ENCODE measurements at regions not wholly inside any gene's neighbourhood (a gene's known extent, or its start where the extent isn't known, plus 50 kb on each side); places are given as distances from the start of the nearest gene placed in this dataset.
"Not testable (repeated sequence)": the region's sequence is repeated elsewhere in the genome, so short reads cannot be mapped to it uniquely, and the experiment has no call there.

DNA sequence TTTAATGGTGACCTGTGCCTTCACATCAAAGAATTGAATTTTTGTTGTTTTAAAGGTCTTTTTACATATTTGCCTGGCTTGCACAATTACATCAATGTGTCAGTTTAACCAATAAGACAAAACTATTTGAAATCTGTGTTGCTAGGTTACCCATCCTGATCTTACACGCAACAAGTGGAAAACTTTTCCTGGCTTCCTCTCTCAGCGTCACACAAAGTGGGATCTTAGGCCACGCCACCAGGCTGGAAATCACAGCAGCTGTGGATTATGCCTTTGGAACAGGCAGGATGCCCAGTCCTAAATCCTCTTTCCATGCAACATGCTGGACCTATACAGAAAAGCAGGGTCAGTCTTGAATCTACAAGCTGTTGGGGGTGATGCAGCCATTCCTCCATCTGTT, 298.2 kb upstream of the HNRNPA3 start:
- TF ChIP-seq, protein P1, sequence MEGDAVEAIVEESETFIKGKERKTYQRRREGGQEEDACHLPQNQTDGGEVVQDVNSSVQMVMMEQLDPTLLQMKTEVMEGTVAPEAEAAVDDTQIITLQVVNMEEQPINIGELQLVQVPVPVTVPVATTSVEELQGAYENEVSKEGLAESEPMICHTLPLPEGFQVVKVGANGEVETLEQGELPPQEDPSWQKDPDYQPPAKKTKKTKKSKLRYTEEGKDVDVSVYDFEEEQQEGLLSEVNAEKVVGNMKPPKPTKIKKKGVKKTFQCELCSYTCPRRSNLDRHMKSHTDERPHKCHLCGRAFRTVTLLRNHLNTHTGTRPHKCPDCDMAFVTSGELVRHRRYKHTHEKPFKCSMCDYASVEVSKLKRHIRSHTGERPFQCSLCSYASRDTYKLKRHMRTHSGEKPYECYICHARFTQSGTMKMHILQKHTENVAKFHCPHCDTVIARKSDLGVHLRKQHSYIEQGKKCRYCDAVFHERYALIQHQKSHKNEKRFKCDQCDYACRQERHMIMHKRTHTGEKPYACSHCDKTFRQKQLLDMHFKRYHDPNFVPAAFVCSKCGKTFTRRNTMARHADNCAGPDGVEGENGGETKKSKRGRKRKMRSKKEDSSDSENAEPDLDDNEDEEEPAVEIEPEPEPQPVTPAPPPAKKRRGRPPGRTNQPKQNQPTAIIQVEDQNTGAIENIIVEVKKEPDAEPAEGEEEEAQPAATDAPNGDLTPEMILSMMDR (IDR thresholded peaks at IDR 0.05; ENCODE audit: low read depth, low read length): no peak
- CTCF ChIA-PET: no interaction called here
- no peak overlapping the region for H3K4me3 ChIP-seq (ENCODE audit: low read depth, low read length)
- H3K27me3 ChIP-seq (ENCODE audit: control insufficient read depth, insufficient read depth, low read length): no peaks in the 10 kb centered on the region
- no peaks in the 10 kb centered on the region for H3K9me3 ChIP-seq (ENCODE audit: control insufficient read depth, insufficient read depth, low read length)
- POLR2A ChIA-PET: no interaction called here
- no peak overlapping the region for H3K27ac ChIP-seq (ENCODE audit: low read depth, low read length)
- no peak for DNase-seq (ENCODE audit: low read depth, low spot score)

- H3K27ac ChIP-seq (ENCODE audit: low read depth, low read length); DNase-seq (ENCODE audit: low read depth, low spot score); H3K27me3 ChIP-seq (ENCODE audit: control insufficient read depth, insufficient read depth, low read length); CTCF ChIA-PET; H3K4me3 ChIP-seq (ENCODE audit: low read depth, low read length); H3K9me3 ChIP-seq (ENCODE audit: control insufficient read depth, insufficient read depth, low read length); POLR2A ChIA-PET: not testable (repeated sequence)
These were observed 290.0 kb upstream of the HNRNPA3 start for GRCh38 chr2:176922545-176922944.

DNA sequence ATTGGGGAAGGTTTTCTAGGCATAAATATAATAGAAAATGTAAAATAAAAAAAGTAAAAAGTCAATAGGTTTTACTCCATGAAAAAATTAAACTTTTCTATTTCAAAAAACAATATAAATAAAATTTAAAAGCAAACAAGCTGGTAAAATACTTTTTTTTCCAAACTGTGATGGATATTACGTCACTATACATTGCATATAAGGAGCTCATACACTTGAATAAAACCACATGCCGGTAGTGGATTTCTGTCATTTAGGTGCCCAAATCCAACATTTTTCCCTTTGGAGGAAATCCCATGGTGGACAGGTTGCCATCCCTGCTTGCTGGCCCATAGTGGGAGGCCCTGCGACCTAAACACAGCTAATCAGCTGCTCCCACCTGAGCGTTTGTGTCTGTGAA, 289.4 kb upstream of the HNRNPA3 start:
- Histone ChIP-seq H3K27me3 (ENCODE audit: control insufficient read depth, insufficient read depth, low read length) (no peaks in the 10 kb centered on the region), H3K27ac (ENCODE audit: low read depth, low read length) (no peak overlapping the region), H3K9me3 (ENCODE audit: control insufficient read depth, insufficient read depth, low read length) (no peaks in the 10 kb centered on the region), H3K4me3 (ENCODE audit: low read depth, low read length) (no peak overlapping the region)
- no peak for DNase-seq (ENCODE audit: low read depth, low spot score)
- ChIA-PET CTCF (no interaction called here), POLR2A (no interaction called here)
- TF ChIP-seq, protein P1 (IDR thresholded peaks at IDR 0.05; ENCODE audit: low read depth, low read length): no peak

DNA sequence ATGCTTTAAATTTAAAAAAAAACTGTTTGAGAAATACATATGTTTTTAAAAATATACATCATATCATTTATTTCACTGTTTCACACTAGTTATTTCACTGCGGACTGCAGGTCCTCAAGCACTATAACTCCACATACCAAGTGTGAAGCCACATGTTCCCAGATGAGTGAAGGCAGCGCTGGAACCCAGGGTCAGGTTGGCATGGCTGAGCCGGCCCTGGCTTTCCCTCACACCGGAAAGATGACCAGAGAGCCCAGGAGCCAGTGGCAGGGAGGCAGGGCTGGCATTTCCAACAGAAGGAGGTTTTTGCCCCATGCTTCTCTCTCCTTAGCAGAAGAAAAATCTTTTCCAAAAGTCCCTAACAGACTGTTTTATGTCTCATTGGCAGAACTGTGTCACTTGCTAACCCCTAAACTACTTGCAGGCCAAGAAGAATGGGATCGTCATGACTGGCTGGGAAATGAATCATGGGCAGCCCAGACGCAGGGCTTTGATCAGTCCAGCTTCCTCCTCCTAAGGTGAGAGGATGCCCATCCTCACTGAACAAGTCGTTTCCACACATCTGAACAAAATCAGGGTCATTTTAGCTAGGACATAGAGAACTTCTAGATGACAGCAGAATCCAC, 287.6 kb upstream of the HNRNPA3 start:
- no peak overlapping the region for H3K4me3 ChIP-seq (ENCODE audit: low read depth, low read length)
- TF ChIP-seq, protein P1 (IDR thresholded peaks at IDR 0.05; ENCODE audit: low read depth, low read length): no peak
- DNase-seq (ENCODE audit: low read depth, low spot score): no peak
- no peak overlapping the region for H3K27ac ChIP-seq (ENCODE audit: low read depth, low read length)
- ChIA-PET POLR2A (no interaction called here), CTCF (no interaction called here)
- H3K9me3 ChIP-seq (ENCODE audit: control insufficient read depth, insufficient read depth, low read length): no peaks in the 10 kb centered on the region
- no peaks in the 10 kb centered on the region for H3K27me3 ChIP-seq (ENCODE audit: control insufficient read depth, insufficient read depth, low read length)

DNA sequence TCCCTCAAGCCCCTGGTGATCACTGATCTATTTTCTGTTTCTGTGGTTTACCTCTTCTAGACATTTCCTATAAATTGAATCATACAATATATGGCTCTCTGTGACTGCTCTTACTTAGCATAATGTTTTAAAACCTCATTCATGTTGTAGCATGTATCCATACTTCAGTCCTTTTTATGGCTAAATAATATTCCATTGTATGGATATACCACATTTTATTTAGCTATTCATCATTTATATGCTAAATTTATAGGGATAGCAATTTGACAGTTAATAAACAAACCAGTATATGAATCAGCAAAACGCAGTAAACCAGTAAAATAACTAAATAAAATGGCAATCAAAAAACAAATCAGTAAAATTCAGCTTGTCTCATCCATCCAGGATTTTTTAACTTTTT, 286.1 kb upstream of the HNRNPA3 start:
- CTCF ChIA-PET: no interaction called here
- H3K9me3 ChIP-seq (ENCODE audit: control insufficient read depth, insufficient read depth, low read length): no peaks in the 10 kb centered on the region
- H3K27me3 ChIP-seq (ENCODE audit: control insufficient read depth, insufficient read depth, low read length): no peaks in the 10 kb centered on the region
- TF ChIP-seq, protein P1 (IDR thresholded peaks at IDR 0.05; ENCODE audit: low read depth, low read length): no peak
- no peak for DNase-seq (ENCODE audit: low read depth, low spot score)
- H3K27ac ChIP-seq (ENCODE audit: low read depth, low read length): no peak overlapping the region
- H3K4me3 ChIP-seq (ENCODE audit: low read depth, low read length): no peak overlapping the region
- POLR2A ChIA-PET: no interaction called here

DNA sequence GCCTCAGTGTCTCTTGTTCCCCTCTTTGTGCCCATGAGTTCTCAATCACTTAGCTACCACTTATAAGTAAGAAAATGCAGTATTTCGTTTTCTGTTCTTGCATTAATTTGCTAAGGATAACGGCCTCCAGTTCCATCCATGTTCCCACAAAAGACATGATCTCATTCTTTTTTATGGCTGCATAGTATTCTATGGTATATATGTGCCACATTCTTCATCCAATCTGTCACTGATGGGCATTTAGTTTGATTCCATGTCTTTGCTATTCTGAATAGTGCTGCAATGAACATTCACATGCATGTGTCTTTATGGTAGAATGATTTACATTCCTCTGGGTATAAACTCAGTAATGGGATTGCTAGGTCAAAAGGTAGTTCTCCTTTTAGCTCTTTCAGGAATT, 283.2 kb upstream of the HNRNPA3 start:
- DNase-seq (ENCODE audit: low read depth, low spot score); H3K27me3 ChIP-seq (ENCODE audit: control insufficient read depth, insufficient read depth, low read length); H3K4me3 ChIP-seq (ENCODE audit: low read depth, low read length); POLR2A ChIA-PET; H3K27ac ChIP-seq (ENCODE audit: low read depth, low read length); H3K9me3 ChIP-seq (ENCODE audit: control insufficient read depth, insufficient read depth, low read length): not testable (repeated sequence)
- CTCF ChIA-PET: interaction anchor here (0.5 kb wide), 1 partner anchor 700 kb away, joined by 3 read pairs; no protein-coding TSS in a partner anchor

All from AG04450 (cell line).